A549 (cell line): ENCODE measurements at regions not wholly inside any gene's neighbourhood (a gene's known extent, or its start where the extent isn't known, plus 50 kb on each side); places are given as distances from the start of the nearest gene placed in this dataset.

Experiments used
- CTCF ChIP-seq: fragments of >200 bp; sonication (Bioruptor Twin); formaldehyde crosslinking; IDR thresholded peaks from 3 replicates; pipeline ENCODE4 v1.5.1; 2016
- EP300 ChIP-seq, 2 experiments: fragments of >200 bp; sonication (Bioruptor Twin); formaldehyde crosslinking; IDR thresholded peaks; 2 replicates in 1 of 2; 3 replicates in 1 of 2; pipeline ENCODE4 v1.6.1; 2016 to 2017
- MAFK ChIP-seq: fragments of 450-650 bp; IDR thresholded peaks from 2 replicates; pipeline ENCODE4 v1.6.1; 2014; ENCODE audit not compliant: partially characterized antibody
- RAD21 ChIP-seq, 2 experiments: fragments of >200 bp in 1 of 2; sonication (Bioruptor Twin) in 1 of 2; formaldehyde crosslinking in 1 of 2; IDR thresholded peaks in 1 of 2; conservative IDR thresholded peaks in 1 of 2; 2 replicates in 1 of 2; 3 replicates in 1 of 2; pipeline ENCODE4 v1.6.1; 2012 to 2018; ENCODE audit warnings: inconsistent platforms in 1 of 2
- RFX5 ChIP-seq: fragments of 450-650 bp; IDR thresholded peaks from 2 replicates; pipeline ENCODE4 v1.7.1; 2014; ENCODE audit warnings: antibody characterized with exemption, mild to moderate bottlenecking, moderate library complexity
- TF ChIP-seq, protein P1 (sequence below): IDR thresholded peaks from 2 replicates; pipeline ENCODE4 v1.6.1; 2012

DNA sequence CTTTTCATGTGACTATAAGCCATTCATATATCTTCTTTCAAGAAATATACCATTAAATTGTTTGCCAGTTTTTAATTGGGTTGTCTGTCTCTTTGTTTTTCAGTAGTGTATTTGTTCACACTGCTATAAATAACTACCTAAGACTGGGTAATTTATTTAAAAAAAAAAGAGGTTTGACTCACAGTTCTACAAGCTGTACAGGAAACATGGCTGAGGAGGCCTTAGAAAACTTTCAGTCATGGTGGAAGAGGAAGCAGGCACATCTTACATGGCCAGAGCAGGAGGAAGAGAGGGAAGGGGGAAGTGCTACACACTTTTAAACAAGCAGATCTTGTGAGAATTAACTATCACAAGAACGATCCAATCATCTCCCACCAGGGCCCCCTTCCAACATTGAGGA is 255.3 kb downstream of the EPM2A start:
- TF ChIP-seq MAFK, result no peak
- no peak for TF ChIP-seq RFX5
- TF ChIP-seq RAD21 (conservative IDR thresholded peaks at IDR 0.05 in 1 of 2, IDR thresholded peaks at IDR 0.05 in 1 of 2), result no peak
- TF ChIP-seq CTCF, result no peak
- no peak for TF ChIP-seq EP300 (IDR thresholded peaks at IDR 0.05)
- TF ChIP-seq, protein P1, sequence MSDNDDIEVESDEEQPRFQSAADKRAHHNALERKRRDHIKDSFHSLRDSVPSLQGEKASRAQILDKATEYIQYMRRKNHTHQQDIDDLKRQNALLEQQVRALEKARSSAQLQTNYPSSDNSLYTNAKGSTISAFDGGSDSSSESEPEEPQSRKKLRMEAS, result no peak
